Stimulated activated naive CD4-positive, alpha-beta T cell treated with Interleukin-2 at 50 U/mL for 16 hours (primary cell): ENCODE measurements at regions not wholly inside any gene's neighbourhood (a gene's known extent, or its start where the extent isn't known, plus 50 kb on each side); places are given as distances from the start of the nearest gene placed in this dataset.

Experiments
- DNase-seq: peaks from one replicate; lab custom pipeline; 2025; lab: John Stamatoyannopoulos, UW

- DNase-seq, result no peak
Measured at GRCh38 chr2:234438305-234438977, 58.4 kb downstream of the ARL4C start.

- no peak for DNase-seq
Measured at GRCh38 chr2:234437642-234438304, 59.1 kb downstream of the ARL4C start.

GRCh38 chr2:234436482-234436837, 60.4 kb downstream of the ARL4C start:
- no peak for DNase-seq

- no peak for DNase-seq
Measured at GRCh38 chr2:234435836-234436481, 60.9 kb downstream of the ARL4C start.

GRCh38 chr2:234433201-234433600, 63.7 kb downstream of the ARL4C start:
- DNase-seq, result no peak

GRCh38 chr2:234430871-234431270, 66.0 kb downstream of the ARL4C start:
- no peak for DNase-seq

- DNase-seq, result no peak
Measured at GRCh38 chr2:234429265-234429664, 67.6 kb downstream of the ARL4C start.

GRCh38 chr2:234427081-234428061, 69.5 kb downstream of the ARL4C start:
- no peak for DNase-seq

- peak; percentile 17 for DNase-seq
Measured at GRCh38 chr2:234426616-234427015, 70.3 kb downstream of the ARL4C start.

- DNase-seq, result peak; percentile 45
Measured at GRCh38 chr2:234425639-234426603, 71.0 kb downstream of the ARL4C start.

- DNase-seq, result no peak
Measured at GRCh38 chr2:234423884-234424283, 73.0 kb downstream of the ARL4C start.

GRCh38 chr2:234422981-234423431, 73.9 kb downstream of the ARL4C start:
- DNase-seq, result peak; percentile 38

GRCh38 chr2:234422273-234422732, 74.6 kb downstream of the ARL4C start:
- DNase-seq, result no peak

GRCh38 chr2:234420408-234420807, 76.5 kb downstream of the ARL4C start:
- DNase-seq, result no peak

GRCh38 chr2:234419726-234420125, 77.2 kb downstream of the ARL4C start:
- DNase-seq, result no peak

GRCh38 chr2:234415706-234416105, 81.2 kb downstream of the ARL4C start:
- no peak for DNase-seq

GRCh38 chr2:234414596-234414995, 82.3 kb downstream of the ARL4C start:
- no peak for DNase-seq

- no peak for DNase-seq
Measured at GRCh38 chr2:234412726-234413125, 84.2 kb downstream of the ARL4C start.

- DNase-seq, result no peak
Measured at GRCh38 chr2:234411793-234412192, 85.1 kb downstream of the ARL4C start.

GRCh38 chr2:234410526-234410925, 86.4 kb downstream of the ARL4C start:
- DNase-seq, result no peak

- DNase-seq, result no peak
Measured at GRCh38 chr2:234409590-234409989, 87.3 kb downstream of the ARL4C start.
